ENCODE measurements at regions not wholly inside any gene's neighbourhood (a gene's known extent, or its start where the extent isn't known, plus 50 kb on each side); places are given as distances from the start of the nearest gene placed in this dataset.

- H3K27me3 ChIP-seq: no peaks in the 10 kb centered on the region
- TF ChIP-seq CTCF (IDR thresholded peaks at IDR 0.05) (no peak), POLR2A (IDR thresholded peaks at IDR 0.05) (no peak)
- H3K9me3 ChIP-seq: no peaks in the 10 kb centered on the region
- WGBS, 2 donors: 84 to 90% methylated on average over 6 of the region's 6 CpGs
- intact Hi-C loops (cut with DNase I): no loop called here
- no peak for DNase-seq
- H3K4me1 ChIP-seq: peaks cover 10 to 12% of the 10 kb centered on the region in 2 donors
- no peak overlapping the region for H3K27ac ChIP-seq
- H3K36me3 ChIP-seq: no peaks in the 10 kb centered on the region
- H3K4me3 ChIP-seq (replicated peaks in 1 of 3): no peak overlapping the region
Observed at GRCh38 chr17:72440961-72441360, 320.1 kb downstream of the SOX9 start.

GRCh38 chr17:72441909-72442308 is 321.1 kb downstream of the SOX9 start:
- no peak for TF ChIP-seq POLR2A (IDR thresholded peaks at IDR 0.05)
- H3K27ac ChIP-seq: no peak overlapping the region
- no peaks in the 10 kb centered on the region for H3K27me3 ChIP-seq
- H3K4me1 ChIP-seq: peaks cover 11 to 13% of the 10 kb centered on the region in 2 donors
- no peak overlapping the region for H3K4me3 ChIP-seq (replicated peaks in 1 of 3)
- WGBS, 2 donors: 93 to 94% methylated on average over 4 of the region's 4 CpGs
- intact Hi-C loops (cut with DNase I): no loop called here
- no peaks in the 10 kb centered on the region for H3K36me3 ChIP-seq
- no peaks in the 10 kb centered on the region for H3K9me3 ChIP-seq
- no peak for DNase-seq

GRCh38 chr17:72444517-72445054 is 323.8 kb downstream of the SOX9 start:
- no peak overlapping the region for H3K4me3 ChIP-seq (replicated peaks in 1 of 3)
- H3K9me3 ChIP-seq: no peaks in the 10 kb centered on the region
- intact Hi-C loops (cut with DNase I): no loop called here
- H3K4me1 ChIP-seq: peaks cover 11 to 13% of the 10 kb centered on the region in 2 donors
- no peaks in the 10 kb centered on the region for H3K36me3 ChIP-seq
- H3K27ac ChIP-seq: peak overlapping the region; percentile 71 to 81 (median 80)
- WGBS, 2 donors: 75 to 78% methylated on average over 9 of the region's 9 CpGs
- no peaks in the 10 kb centered on the region for H3K27me3 ChIP-seq
- DNase-seq: no peak
- TF ChIP-seq CTCF (IDR thresholded peaks at IDR 0.05): no peak
- no peak for TF ChIP-seq POLR2A (IDR thresholded peaks at IDR 0.05)

- Histone ChIP-seq H3K4me1 (peaks cover 11 to 13% of the 10 kb centered on the region in 2 donors), H3K27me3 (no peaks in the 10 kb centered on the region), H3K36me3 (no peaks in the 10 kb centered on the region), H3K4me3 (replicated peaks in 1 of 3) (no peak overlapping the region), H3K9me3 (no peaks in the 10 kb centered on the region), H3K27ac (peak overlapping the region; percentile 71 to 81 (median 80))
- 40 to 53% methylated on average over 23 of the region's 26 CpGs for WGBS, 2 donors
- peak in 1 of 2 donors; percentile 26 for TF ChIP-seq POLR2A (IDR thresholded peaks at IDR 0.05)
- peak in 1 of 6 experiments; percentile 10 for TF ChIP-seq CTCF (IDR thresholded peaks at IDR 0.05)
- DNase-seq: peak; percentile 96
- intact Hi-C loops (cut with DNase I): no loop called here
Observed at GRCh38 chr17:72445055-72445991, 324.5 kb downstream of the SOX9 start.

- intact Hi-C loops (cut with DNase I): no loop called here
Observed at GRCh38 chr17:72446118-72446517, 325.3 kb downstream of the SOX9 start.

More at GRCh38 chr17:72446118-72446517, 325.3 kb downstream of the SOX9 start:
- Histone ChIP-seq H3K4me1 (peaks cover 11 to 13% of the 10 kb centered on the region in 2 donors), H3K9me3 (no peaks in the 10 kb centered on the region), H3K4me3 (replicated peaks in 1 of 3) (no peak overlapping the region), H3K27me3 (no peaks in the 10 kb centered on the region), H3K27ac (peak overlapping the region; percentile 65 to 81 (median 71)), H3K36me3 (no peaks in the 10 kb centered on the region)
- no peak for TF ChIP-seq CTCF (IDR thresholded peaks at IDR 0.05)
- TF ChIP-seq POLR2A (IDR thresholded peaks at IDR 0.05): no peak
- no peak for DNase-seq
- WGBS, 2 donors: 95% methylated on average over 6 of the region's 6 CpGs

All from thyroid gland (tissue), 4 donors.